Activated effector memory CD4-positive, alpha-beta T cell treated with Interleukin-2 at 50 U/mL for 16 hours (primary cell): ENCODE measurements at regions not wholly inside any gene's neighbourhood (a gene's known extent, or its start where the extent isn't known, plus 50 kb on each side); places are given as distances from the start of the nearest gene placed in this dataset.
"Not testable (repeated sequence)": the region's sequence is repeated elsewhere in the genome, so short reads cannot be mapped to it uniquely, and the experiment has no call there.

Source experiments
- DNase-seq: peaks from one replicate; pipeline ENCODE4 v3.0.0-alpha.2; 2020

DNA sequence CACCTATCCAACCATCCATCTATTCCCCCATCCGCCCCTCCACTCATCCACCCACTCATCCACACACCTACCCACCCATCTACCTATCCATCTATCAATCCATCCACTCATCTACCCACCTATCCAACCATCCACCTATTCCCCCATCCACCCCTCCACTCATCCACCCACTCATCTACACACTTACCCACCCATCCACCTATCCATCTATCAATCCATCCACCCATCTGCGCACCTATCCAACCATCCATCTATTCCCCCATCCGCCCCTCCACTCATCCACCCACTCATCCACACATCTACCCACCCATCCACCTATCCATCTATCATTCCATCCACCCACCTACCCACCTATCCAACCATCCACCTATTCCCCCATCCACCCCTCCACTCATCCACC is 81.4 kb upstream of the PITRM1 start:
- DNase-seq: not testable (repeated sequence)

DNA sequence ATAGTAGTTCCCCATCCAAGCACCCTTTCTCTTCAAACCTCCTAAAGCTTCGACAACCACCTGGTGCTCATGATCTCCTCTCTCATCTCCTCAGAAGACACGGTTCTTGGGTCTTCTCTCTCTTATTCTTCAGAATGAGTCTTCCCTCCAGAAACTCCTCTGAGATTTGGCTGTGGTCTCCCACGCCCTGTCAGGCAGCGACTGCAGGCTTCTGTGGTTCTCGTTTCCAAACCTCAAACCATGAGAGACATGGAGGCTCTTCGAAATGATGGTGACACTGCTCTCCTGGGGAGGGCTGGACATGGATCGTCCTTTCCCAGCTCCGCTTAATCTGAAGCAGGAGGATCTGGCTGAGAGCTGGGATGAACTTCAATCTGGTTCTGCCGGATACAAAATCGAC is 78.6 kb upstream of the PITRM1 start:
- no peak for DNase-seq

DNA sequence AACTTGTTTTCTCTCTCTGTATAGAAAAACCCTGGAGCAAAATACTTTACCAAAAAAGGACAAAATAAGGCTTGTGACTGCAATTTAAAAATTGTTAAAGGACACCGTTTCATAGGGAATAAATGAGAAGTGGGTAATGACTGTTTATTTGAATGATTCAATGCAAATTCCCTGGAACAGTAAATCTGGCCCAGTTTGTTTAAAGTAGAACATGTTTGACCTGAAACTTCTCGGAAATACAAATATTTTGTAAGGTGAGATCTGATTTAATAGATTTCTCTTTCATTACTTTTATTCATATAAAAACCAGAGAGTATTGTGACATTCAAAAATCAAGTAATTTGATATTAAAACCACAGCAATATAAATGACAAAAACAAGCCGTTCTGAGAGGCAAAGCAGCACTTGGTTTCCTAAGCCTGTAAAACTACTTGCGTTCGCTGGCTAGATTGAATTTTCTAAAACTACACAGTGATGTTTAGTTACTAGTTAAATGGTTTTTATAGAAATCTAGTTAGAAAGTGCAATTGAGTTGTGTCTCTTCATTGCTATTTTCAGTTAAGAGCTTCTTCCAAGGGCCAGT is 76.8 kb upstream of the PITRM1 start:
- no peak for DNase-seq

DNA sequence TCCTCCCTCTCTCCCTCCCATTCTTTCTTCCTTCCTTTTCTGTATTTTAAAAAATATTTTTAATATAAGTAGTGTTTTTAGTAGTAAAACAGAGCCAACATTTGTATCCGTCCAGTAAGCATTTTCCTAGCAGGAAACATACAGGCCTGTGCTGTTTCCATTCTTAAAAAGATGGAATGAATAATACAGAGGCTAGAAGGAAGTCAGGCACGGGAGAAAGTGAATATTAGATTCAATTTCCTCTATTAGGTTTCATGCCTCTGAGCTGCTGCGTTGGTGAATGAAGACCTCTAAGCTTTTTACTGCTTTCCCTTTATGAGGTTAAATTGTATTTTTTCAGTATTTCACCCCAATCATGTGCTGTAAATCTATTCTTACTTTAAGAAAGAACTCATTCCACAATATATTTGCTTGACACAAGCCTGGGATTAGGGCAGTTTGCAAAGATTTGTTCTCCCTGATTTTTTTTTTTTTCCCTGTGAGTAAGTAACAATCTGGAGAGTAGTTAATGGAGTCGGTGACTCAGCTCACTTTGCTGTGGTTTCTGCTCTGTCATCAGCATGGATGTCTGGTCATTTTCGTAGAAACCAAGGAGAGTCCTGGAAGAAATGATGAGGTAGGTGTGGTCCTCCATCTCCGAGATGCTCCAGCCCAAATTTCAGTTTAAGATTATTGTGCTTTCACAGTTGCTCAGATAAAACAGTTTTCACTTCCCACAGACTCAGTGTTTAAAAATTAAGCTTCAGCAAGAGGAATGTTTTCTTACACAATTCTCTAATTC is 76.1 kb upstream of the PITRM1 start:
- DNase-seq: no peak

- DNase-seq: no peak
Observed at GRCh38 chr10:3245395-3245794, 72.8 kb upstream of the PITRM1 start.

DNA sequence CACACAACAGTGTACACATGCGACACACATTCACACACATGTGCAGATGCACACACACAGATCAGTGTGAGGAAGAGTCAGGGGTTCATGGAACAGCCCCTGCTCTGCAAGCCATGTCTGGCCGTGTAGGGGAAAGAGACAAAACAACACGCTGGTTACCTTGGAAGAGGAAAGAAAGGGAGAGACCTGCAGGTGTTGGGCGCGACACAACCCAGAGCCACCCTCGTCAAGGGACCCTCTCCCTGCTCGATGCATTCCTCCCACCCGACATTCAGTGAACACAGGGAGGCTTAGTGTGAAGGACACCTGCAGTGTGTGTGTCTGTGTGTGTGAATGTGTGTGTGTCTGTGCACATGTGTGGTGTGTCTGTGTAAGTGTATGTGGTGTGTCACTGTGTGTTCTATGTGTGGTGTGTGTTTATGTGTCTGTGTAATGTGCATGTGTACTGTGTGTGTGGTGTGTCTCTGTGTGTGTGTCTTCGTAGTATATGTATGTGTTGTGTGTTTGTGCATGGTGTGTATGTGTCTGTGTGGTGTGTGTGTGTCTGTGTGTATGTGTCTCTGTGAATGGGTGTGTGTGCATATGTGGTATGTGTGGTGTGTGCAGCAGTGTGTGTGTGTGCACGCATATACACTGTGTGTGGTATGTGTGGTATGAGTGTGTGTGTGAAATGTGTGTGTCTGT is 69.5 kb upstream of the PITRM1 start:
- no peak for DNase-seq

DNA sequence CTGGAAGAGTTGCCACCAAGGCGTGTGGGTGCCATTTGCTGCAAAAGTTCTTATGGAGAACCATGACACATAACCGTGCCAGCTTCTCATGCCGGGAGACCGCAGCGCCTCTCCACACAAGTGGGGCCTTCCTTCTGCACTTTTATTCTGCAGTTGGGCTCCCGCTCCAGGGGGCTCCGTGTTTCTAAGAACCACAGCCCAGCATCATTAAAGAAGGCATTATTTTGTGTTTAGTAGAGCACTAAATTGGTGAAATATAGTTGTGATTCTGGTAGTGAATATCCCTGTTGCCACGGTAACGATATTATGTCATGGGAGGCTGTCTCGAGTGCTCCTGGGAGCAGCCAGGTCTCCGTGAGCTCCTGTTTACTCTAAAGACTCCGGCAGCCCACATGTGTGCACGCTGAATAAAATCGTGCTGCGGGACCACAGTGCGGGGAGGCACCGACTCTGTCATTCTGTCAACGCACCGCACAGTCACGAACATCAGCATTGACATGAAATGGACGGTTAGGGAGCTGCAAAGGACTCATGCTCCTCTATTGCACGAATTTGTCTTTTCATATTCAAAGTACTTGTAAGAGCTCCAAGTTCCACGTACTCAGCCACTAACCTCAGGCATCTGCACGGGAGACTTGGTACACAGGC is 68.8 kb upstream of the PITRM1 start:
- DNase-seq: no peak

GRCh38 chr10:3239920-3240894 is 67.6 kb upstream of the PITRM1 start:
- no peak for DNase-seq

- DNase-seq: peak; percentile 63
Observed at GRCh38 chr10:3239066-3239919, 66.7 kb upstream of the PITRM1 start.

GRCh38 chr10:3238115-3238871 is 65.7 kb upstream of the PITRM1 start:
- no peak for DNase-seq

GRCh38 chr10:3237530-3237929 is 64.9 kb upstream of the PITRM1 start:
- no peak for DNase-seq

GRCh38 chr10:3236644-3237404 is 64.2 kb upstream of the PITRM1 start:
- no peak for DNase-seq

DNA sequence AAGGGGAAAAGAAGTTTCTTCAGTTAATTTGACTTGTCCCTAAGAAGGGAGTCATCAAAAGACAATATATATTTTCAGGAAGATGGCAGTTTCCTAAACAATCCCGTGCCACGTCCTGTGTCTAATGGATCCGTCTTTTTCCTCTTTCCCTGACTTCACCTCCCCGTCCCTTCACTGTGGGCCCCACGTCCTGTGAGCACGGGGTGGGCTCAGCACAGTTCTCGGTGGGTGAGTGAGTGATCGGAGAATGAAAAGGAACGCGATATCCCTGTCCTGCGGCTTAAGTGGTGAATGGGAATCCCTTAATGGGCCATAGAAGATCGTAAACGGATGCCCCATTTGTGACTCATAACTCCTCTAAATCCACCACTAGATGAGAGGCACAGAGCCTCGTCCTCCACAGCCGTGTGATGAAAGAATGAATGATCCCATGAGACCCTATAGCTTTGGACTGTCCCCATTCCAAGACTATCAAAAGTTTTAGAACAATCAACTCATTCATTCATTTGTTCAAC is 63.5 kb upstream of the PITRM1 start:
- DNase-seq: no peak

DNA sequence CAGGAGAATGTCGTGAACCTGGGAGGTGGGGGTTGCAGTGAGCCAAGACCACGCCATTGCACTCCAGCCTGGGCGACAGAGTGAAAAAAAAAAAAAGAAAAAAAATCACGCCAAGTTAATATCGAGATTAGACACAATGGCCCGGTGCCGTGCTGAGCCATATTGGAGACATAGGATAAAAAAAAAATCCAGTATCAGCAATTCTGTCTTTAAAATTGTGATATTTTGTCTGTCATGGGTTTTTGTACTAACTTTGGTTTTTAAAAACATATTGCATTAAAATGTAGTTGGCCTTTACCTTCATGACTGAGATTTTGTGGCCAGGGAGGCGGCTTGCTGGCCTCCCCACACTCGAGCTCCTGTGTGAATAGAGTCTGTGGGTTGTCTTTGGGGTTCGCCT is 62.8 kb upstream of the PITRM1 start:
- no peak for DNase-seq

DNA sequence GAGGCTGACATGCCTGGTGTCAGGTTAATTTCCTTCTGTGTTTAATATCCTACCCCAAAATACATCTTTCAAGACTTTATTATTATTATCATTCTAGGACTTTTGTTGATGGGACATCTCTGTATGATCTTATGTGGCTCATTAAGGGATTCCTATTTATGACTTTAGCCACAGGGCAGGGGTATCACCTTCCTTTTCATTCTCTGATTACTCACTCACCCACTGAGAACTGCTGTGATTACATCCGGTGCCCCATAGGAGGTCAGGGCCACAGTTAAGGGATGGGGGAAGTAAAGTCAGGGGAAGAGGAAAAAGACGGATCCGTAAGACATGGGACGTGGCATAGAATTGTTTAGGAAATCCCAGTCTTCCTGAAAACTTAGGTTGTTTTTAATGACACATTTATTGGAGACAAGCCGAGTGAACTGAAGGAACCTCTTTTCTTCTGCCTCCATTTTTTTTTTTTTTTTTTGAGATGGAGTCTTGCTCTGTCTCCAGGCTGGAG is 61.0 kb upstream of the PITRM1 start:
- no peak for DNase-seq

- DNase-seq: no peak
Observed at GRCh38 chr10:3231951-3232730, 59.6 kb upstream of the PITRM1 start.

GRCh38 chr10:3229815-3230214 is 57.2 kb upstream of the PITRM1 start:
- DNase-seq: no peak

- no peak for DNase-seq
Observed at GRCh38 chr10:3228629-3228945, 56.0 kb upstream of the PITRM1 start.
